ENCODE measurements at regions not wholly inside any gene's neighbourhood (a gene's known extent, or its start where the extent isn't known, plus 50 kb on each side); places are given as distances from the start of the nearest gene placed in this dataset.
A peak's percentile ranks its signal among the peaks of the same experiment; 100 is the strongest.

DNA sequence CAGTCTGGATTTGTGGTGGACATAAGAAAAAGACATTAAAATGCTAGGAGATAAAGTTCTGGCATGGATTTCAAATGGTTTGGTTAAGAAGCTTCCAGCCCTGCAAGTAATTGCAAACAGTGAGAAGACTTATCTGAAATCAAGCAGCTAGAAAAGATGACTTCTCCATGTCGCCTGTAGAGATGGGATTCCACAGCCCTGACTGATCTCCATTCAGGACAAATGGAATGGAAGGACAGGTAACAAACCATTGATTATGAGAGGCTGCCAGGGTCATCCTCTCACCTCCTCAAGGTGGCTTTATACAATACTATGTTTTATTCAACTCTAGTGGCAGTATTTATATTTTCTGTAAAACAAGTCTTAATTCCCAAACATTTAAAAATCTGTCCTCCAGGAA is 237.9 kb downstream of the HLX start:
- Mint-ChIP-seq H3K4me1 (peaks cover 10% of the 10 kb centered on the region), H3K36me3 (peaks cover 3 to 5% of the 10 kb centered on the region in 2 donors), H3K27me3 (ENCODE audit: low read depth in 3 of 3) (peaks cover 0 to 4% (median 3%) of the 10 kb centered on the region in 3 donors), H3K9me3 (peaks cover 6 to 15% (median 8%) of the 10 kb centered on the region in 7 donors), H3K27ac (no peak overlapping the region), H3K4me3 (no peak overlapping the region)
- Histone ChIP-seq H2AFZ (ENCODE audit: insufficient read depth, low read depth, low read length, poor library complexity, severe bottlenecking) (no peak overlapping the region), H3K79me2 (ENCODE audit: insufficient read depth, low read length) (no peaks in the 10 kb centered on the region), H3K9me3 (replicated peaks in 1 of 2; ENCODE audit: control insufficient read depth in 1 of 2, insufficient read depth in 1 of 2, low read length in 2 of 2) (peaks cover 9 to 11% of the 10 kb centered on the region in 2 donors), H3K9ac (ENCODE audit: insufficient read depth, low read length, poor library complexity, severe bottlenecking) (no peak overlapping the region), H3K36me3 (replicated peaks in 1 of 2; ENCODE audit: control insufficient read depth in 1 of 2, insufficient read depth in 2 of 2, low read length in 2 of 2) (no peaks in the 10 kb centered on the region), H3K4me3 (replicated peaks in 1 of 3; ENCODE audit: low read depth in 2 of 3, low read length in 3 of 3) (no peak overlapping the region), H3K27me3 (ENCODE audit: control insufficient read depth in 2 of 2, insufficient read depth in 2 of 2, low read length in 2 of 2) (no peaks in the 10 kb centered on the region), H3K4me2 (replicated peaks; ENCODE audit: extremely low read depth, low read length, poor library complexity, severe bottlenecking) (no peak overlapping the region), H4K20me1 (ENCODE audit: insufficient read depth, low read length) (no peaks in the 10 kb centered on the region), H3K27ac (ENCODE audit: low read depth in 1 of 2, low read length in 2 of 2) (no peak overlapping the region), H3K4me1 (ENCODE audit: control insufficient read depth in 1 of 2, insufficient read depth in 2 of 2, low read length in 2 of 2) (peaks cover 3 to 11% of the 10 kb centered on the region in 2 donors)
- no peak for TF ChIP-seq CTCF (IDR thresholded peaks at IDR 0.05)
- no peak for DNase-seq
- 80% methylated on average over 1 of the region's 1 CpG for WGBS (ENCODE audit: insufficient coverage)
- intact Hi-C loops (cut with micrococcal nuclease) = loop anchor here in 1 of 2 donors (10.0 kb wide), 1 partner anchor 88 kb away; no protein-coding TSS in a partner anchor

GRCh38 chr1:221117548-221117951 is 238.3 kb downstream of the HLX start:
- H3K27me3 Mint-ChIP-seq (ENCODE audit: low read depth in 3 of 3) = peaks cover 0 to 4% (median 3%) of the 10 kb centered on the region in 3 donors
- intact Hi-C loops (cut with micrococcal nuclease) = loop anchor here in 1 of 2 donors (10.0 kb wide), 1 partner anchor 87 kb away; no protein-coding TSS in a partner anchor
- H2AFZ ChIP-seq (ENCODE audit: insufficient read depth, low read depth, low read length, poor library complexity, severe bottlenecking) = no peak overlapping the region

More at GRCh38 chr1:221117548-221117951, 238.3 kb downstream of the HLX start:
- Histone ChIP-seq H3K79me2 (ENCODE audit: insufficient read depth, low read length) (no peaks in the 10 kb centered on the region), H3K4me1 (ENCODE audit: control insufficient read depth in 1 of 2, insufficient read depth in 2 of 2, low read length in 2 of 2) (peaks cover 3 to 11% of the 10 kb centered on the region in 2 donors), H3K4me3 (replicated peaks in 1 of 3; ENCODE audit: low read depth in 2 of 3, low read length in 3 of 3) (no peak overlapping the region), H3K9ac (ENCODE audit: insufficient read depth, low read length, poor library complexity, severe bottlenecking) (no peak overlapping the region), H3K4me2 (replicated peaks; ENCODE audit: extremely low read depth, low read length, poor library complexity, severe bottlenecking) (no peak overlapping the region), H3K27me3 (ENCODE audit: control insufficient read depth in 2 of 2, insufficient read depth in 2 of 2, low read length in 2 of 2) (no peaks in the 10 kb centered on the region), H3K36me3 (replicated peaks in 1 of 2; ENCODE audit: control insufficient read depth in 1 of 2, insufficient read depth in 2 of 2, low read length in 2 of 2) (no peaks in the 10 kb centered on the region), H3K9me3 (replicated peaks in 1 of 2; ENCODE audit: control insufficient read depth in 1 of 2, insufficient read depth in 1 of 2, low read length in 2 of 2) (peaks cover 9 to 11% of the 10 kb centered on the region in 2 donors), H3K27ac (ENCODE audit: low read depth in 1 of 2, low read length in 2 of 2) (no peak overlapping the region), H4K20me1 (ENCODE audit: insufficient read depth, low read length) (no peaks in the 10 kb centered on the region)
- no peak for TF ChIP-seq CTCF (IDR thresholded peaks at IDR 0.05)
- Mint-ChIP-seq H3K4me3 (peak overlapping the region in 1 of 2 donors; percentile 9), H3K36me3 (peaks cover 3 to 5% of the 10 kb centered on the region in 2 donors), H3K27ac (peak overlapping the region in 2 of 7 donors; percentile 35 to 48), H3K9me3 (peaks cover 6 to 15% (median 8%) of the 10 kb centered on the region in 7 donors), H3K4me1 (peaks cover 10% of the 10 kb centered on the region)
- 47% methylated on average over 2 of the region's 3 CpGs for WGBS (ENCODE audit: insufficient coverage)
- DNase-seq = peak; percentile 23 to 44 (median 30)

Measured in CD14-positive monocyte (primary cell).